Fibroblast of mammary gland (primary cell): ENCODE measurements at regions not wholly inside any gene's neighbourhood (a gene's known extent, or its start where the extent isn't known, plus 50 kb on each side); places are given as distances from the start of the nearest gene placed in this dataset.
A peak's percentile ranks its signal among the peaks of the same experiment; 100 is the strongest.
"Not testable (repeated sequence)": the region's sequence is repeated elsewhere in the genome, so short reads cannot be mapped to it uniquely, and the experiment has no call there.

Source experiments
- DNase-seq: peaks from one replicate; pipeline ENCODE4 v3.0.0-alpha.2; 2010; ENCODE audit warnings: low read depth
- H3K4me3 ChIP-seq: 2 replicates; pipeline ENCODE4 v1.5.1; 2011; ENCODE audit warnings: low read depth, mild to moderate bottlenecking, low read length, moderate library complexity; ENCODE audit not compliant: control insufficient read depth

DNA sequence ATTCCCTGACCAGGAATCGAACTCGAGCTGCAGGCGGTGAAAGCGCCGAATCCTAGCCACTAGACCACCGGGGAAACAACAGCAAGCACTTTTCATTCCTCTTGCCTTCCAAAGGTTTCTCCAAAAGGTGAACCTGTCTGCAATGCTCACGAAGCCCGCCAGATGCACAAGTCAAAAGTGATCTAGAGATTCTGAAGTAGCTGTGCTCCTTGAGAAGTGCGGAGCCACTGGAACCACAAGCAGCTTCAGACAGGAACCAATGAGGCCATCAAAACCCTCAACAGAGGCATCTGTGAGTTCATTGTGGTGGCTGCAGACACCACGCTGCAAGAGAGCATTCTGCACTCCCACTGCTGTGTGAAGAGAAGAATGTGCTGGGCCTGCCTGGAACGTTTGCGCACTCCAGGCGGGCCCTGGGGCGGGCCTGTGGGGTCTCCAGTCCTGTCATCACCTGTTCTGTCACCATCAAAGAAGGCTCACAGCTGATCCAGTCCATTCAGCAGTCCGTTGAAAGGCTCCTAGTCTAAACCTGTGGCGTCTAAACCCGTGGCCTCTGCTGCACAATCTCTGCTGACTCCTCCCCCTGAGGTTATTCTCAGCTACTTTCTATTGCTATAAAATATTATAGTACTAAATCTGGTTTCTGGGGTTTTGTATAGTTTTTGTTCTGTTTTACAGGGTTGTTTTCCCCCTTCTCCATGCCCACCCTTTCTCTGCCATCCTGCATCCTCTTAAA is 89.5 kb upstream of the FCGR1A start:
- not testable (repeated sequence) for DNase-seq, H3K4me3 ChIP-seq

DNA sequence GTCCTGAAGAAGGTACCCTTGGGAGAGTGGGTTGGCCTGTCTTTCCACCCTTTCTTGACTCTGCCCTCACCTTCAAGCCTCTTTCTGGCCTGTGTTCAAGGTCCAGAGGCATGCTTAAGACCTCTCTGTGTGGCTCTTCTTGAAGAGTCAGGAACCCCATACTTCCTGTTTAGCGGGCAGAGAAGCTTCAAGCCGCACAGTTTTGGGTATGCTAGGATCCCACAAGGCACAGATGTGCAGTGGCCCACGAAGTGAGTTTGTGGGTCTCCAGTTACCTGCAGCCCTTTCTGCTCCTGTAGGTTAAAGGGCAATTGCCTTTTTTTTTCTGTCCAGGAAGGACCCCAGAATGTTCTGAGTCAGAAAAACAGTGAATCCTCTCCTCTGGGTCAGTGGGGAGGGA is 87.4 kb upstream of the FCGR1A start:
- DNase-seq, H3K4me3 ChIP-seq: not testable (repeated sequence)

DNA sequence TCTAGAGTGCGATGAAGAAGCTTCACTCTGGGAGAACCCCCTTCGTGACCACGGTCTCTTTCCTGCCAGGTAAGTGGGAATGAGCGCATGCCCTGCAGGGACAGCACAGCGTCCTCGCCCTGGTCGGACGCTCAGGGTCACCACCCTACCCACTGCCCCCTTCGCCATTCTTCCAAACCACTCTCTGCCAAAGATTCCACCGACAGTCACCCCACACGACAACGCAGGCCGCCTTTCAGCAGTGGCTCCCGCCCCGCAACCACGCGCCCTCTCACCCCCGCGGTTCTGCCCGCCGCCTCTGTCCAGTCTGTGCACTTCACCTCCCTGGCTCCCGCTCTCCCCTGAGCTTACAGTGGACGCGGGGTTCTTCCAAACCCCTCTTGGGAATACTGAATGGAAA is 82.3 kb upstream of the FCGR1A start:
- H3K4me3 ChIP-seq, DNase-seq: not testable (repeated sequence)

DNA sequence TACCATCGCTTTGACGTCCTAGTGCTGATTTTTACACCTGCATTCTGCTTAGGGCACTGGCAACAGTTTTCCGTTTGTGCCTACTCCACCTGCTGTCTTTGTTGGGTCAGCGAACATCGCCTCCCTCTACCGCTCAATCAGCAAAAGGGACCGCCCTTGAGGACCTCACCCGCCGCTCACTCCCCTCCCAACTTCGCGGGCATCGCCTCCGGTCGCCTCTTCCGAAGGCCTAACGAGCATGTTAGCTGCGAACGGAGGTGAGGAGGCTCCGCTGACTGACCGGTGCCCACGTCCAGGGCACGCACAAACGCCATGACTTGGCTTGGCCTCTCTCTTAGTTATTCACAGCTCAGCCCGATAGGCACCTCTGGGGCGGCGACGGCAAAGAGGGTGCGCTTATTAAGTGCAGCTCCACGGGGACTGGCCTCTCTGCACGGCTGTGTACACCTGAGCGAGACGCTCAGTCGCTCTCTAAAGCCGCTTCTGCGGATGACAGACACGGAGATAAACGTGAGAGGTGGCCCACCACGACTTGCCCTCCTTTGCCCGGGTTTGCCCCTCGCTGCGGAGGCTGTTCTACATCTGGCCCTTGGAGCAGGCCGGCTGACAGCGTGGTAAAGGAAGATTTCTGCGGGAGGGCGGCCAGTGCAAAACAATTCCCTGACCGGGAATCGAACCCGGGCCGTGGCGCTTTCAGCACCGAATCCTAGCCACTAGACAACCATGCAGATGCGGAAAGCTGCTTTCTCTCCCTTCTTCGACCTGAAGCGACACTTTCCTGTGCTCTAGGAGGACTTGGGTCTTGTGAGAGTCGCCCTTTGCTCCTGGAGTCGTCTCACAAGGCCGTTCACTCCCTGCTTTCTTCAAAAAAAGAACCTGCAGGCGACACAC is 81.6 kb upstream of the FCGR1A start:
- DNase-seq, H3K4me3 ChIP-seq: not testable (repeated sequence)

DNA sequence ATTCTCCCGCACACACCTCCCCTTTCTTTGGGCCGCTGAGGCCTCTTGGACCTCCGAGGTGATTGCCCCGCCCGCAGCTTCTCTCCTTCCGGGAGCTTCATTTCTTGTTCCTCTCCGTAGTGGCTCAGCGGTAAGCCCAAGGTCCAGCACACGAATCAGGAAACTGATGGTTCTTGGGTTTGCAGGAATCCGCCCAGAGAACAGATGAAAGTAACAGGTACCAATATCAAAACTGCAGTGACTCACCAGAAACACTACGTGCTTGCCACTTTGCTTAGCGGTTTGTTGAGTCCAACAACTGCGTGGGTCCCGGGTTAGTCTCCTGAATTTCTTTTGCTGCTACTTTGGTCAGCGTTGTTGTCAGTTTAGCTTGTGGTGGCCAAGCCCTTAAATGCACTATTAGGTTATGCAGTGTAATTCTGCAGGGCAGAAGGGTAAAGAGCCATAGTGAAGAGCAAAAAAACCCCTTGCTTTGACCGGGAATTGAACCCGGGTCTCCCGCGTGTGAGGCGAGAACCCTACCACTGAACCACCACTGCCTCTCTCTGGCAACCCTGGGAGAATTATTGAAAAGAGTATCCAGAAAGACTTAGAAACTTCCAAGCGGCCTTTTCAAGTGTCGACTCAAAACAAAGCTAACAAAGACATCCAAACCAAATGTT is 74.2 kb upstream of the FCGR1A start:
- not testable (repeated sequence) for H3K4me3 ChIP-seq
- peak; percentile 51 for DNase-seq

DNA sequence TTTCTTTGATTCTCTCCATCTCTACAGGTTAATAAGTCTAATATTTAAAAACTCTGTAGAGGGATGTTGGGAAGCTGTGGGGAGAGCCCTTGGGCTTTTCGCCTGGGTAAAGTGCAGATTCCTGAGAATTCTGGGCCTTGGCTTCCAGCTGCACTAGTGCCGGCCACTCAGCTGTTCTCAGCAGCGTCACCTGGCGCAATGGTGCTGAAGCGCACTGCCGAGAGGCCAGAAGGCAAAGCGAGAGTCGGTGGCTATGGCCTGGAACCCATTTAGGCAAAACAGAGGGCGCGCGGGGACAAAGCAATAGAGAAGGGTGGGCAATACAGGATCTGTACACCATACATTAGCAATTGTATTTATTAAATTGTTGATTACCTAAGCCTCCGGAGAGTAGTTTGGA is 70.8 kb upstream of the FCGR1A start:
- DNase-seq, H3K4me3 ChIP-seq: not testable (repeated sequence)

DNA sequence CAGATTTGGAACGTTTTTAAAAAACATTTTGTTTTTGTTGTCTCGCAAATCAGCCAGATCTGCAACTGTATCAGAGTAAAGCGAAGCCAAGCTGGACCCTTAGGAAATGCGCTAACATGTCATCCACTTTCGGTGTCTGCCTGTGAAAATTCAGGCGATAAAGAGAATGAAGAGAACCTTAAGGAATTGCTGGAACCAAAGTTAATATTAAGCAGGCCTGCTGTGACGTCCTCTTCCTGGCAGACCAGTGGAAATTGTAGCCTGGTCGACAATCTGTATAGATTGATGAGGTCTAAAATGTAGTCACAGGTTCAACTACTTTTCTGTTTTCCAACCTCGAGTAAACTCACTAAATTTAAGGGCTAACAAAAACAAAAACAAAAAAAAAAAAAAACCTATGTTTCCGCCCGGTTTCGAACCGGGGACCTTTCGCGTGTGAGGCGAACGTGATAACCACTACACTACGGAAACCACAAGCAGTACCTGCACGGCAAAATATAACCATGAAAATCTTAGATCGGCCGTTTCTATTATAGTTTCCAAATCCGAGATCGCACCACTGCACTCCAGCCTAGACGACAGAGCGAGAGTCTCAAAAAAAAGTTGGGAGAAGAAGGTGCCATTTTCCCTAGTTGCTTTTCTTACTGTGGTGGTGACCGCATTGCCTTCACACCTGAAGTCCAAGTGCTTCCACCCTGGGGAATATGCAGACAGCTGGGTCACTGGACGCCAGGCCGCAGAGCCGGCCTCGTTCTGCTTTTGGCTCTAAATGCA is 70.2 kb upstream of the FCGR1A start:
- DNase-seq, result peak; percentile 64
- H3K4me3 ChIP-seq, result peak overlapping the region; percentile 39

DNA sequence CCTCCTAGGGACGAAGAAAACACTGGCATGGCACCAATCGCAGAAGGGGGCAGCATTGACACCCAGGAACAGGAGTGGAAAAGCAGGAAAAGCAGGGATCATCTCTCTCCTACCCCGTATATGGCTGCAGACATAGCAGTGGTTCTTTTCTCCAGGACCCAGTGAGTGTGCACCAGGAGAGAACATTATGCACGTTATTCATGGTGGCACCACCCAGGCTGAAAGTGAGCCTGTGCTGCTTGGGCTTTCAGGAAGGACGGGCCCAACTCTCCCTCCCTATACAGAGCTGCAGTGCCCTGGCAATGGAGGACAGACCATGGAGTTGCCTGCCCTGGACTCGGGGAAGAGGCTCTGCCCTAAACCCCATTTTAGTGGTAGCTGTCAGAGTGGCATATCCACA is 69.0 kb upstream of the FCGR1A start:
- H3K4me3 ChIP-seq, DNase-seq: not testable (repeated sequence)

DNA sequence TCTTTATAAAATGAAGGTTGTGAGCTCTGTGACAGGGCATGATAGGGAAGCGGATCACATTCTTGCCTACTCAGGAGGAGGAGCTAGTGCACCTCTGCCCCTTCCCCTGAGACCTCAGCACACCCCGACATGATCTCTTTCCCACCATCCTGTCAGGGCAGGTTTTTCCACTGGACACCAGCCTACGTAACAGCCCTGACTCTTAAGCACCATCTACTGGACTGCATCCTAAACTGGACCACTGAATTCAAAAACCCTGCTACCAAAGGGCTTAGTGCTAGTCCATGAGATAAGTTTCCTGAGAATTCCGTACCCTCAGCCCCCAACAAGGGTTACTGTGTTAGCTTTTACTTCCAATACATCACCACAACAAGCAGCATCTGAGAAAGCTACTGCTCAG is 68.5 kb upstream of the FCGR1A start:
- H3K4me3 ChIP-seq, DNase-seq: not testable (repeated sequence)

DNA sequence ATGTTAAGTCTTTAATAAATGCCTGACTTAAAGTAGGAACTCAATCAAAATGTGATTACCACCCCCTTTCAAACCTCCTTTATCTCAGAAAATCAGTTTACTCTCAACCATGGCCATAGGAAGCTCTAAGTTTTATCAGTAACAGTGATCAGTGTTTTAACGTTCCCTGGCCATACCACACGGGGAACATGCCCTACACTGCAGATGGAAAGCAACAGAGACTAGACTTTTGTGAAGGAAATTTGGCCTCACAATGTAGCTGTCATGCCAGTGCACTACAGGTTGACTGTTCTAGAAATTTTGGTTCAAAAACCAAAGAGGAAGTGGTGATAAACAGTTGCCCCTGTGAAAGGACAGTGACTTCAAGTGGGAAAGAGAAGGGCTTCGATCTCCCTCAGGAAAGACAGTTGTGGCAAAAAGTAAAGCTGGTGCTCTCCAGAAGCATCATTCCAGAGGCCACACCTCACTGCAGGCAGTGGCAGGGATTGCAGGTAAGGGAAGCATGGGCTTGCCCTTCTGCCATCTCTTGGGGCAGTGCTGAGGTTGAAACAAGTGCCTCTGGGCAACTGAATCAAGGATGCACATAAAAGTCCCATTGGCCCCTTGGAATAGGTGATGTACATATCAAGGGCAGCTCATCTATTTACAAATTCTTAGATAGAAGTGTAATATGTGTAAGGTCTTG is 57.7 kb upstream of the FCGR1A start:
- DNase-seq, H3K4me3 ChIP-seq: not testable (repeated sequence)

DNA sequence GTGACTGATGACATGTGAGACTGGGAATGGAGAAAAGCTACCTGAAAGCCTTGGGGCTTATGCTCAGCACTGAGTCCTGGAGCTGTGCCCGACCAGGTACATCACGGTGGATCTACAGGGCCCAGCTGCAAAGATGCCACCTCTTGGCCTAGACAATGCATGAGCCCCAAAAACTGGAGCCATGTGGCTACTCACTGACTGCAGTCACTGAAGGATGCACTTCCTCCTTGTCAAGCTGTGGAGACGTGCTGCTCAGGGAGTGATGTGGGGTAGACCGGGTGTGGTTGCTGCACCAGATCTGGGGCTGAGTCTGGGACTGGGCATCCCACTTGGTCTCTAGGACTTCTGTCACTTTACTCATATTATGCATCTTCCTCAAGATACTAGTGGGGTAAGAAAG is 55.8 kb upstream of the FCGR1A start:
- not testable (repeated sequence) for H3K4me3 ChIP-seq

DNA sequence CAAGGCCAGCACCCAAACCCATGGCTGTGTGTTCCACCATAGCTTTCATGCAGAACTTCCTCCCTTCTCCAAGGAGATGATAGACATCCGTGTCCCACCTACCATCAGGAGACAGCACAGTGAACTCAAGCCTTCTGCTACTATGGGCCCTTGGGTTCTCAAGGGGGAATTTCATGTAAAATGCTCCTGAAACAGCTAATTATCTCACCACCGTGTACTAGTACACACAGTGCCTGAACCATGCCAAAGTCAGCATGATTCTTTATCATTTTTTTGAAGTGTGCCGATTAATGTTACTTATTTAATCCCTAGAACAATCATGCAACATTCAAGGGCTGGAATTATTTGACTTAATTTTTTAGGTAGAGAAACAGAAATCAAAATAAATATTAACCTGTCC is 53.9 kb upstream of the FCGR1A start:
- not testable (repeated sequence) for DNase-seq, H3K4me3 ChIP-seq

More for the DNA sequence above, 55.8 kb upstream of the FCGR1A start:
- not testable (repeated sequence) for DNase-seq
